ENCODE measurements at regions not wholly inside any gene's neighbourhood (a gene's known extent, or its start where the extent isn't known, plus 50 kb on each side); places are given as distances from the start of the nearest gene placed in this dataset.

DNA sequence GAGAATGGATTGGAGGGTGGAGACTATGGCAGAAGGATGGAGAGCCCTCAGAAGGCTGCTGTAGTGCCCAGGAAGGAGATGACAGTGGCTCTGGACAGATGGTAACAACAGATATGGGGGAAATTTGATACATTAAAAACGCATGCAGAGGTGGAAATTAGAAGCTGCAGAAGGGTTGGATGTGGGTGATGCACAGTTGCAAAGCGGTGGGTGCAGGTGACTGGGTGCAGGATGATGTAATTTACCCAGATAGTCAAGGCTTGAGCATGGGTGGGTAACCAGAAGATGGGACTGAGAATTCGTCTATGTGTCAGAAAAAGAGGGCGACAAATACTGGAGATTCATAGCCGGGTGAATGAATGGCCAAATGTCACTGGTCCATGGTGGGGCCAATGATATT lies 570.3 kb downstream of the MN1 start:
- H3K4me3 ChIP-seq (ENCODE audit: insufficient read depth in 1 of 2, low read depth in 1 of 2, low read length in 2 of 2), result no peak overlapping the region
- no peak overlapping the region for H3K14ac ChIP-seq (ENCODE audit: low read length in 2 of 2)
- H3K9ac ChIP-seq (ENCODE audit: low read length), result no peak overlapping the region
- no peaks in the 10 kb centered on the region for H3K79me1 ChIP-seq (replicated peaks; ENCODE audit: low read length, poor library complexity, severe bottlenecking)
- no peaks in the 10 kb centered on the region for H3K36me3 ChIP-seq (ENCODE audit: control insufficient read depth in 1 of 2, insufficient read depth in 2 of 2, low read depth in 1 of 2, low read length in 2 of 2)
- no peak overlapping the region for H4K8ac ChIP-seq (ENCODE audit: low read length)
- 96% methylated on average over 5 of the region's 5 CpGs for WGBS
- peaks cover 0 to 49% of the 10 kb centered on the region in 2 experiments for H3K27me3 ChIP-seq (ENCODE audit: control insufficient read depth in 1 of 2, insufficient read depth in 1 of 2, low read length in 2 of 2)
- no peak overlapping the region for H2AFZ ChIP-seq (ENCODE audit: low read depth, low read length)
- H2BK120ac ChIP-seq (ENCODE audit: low read depth, low read length), result peak overlapping the region; percentile 6
- no peak overlapping the region for H3K27ac ChIP-seq (ENCODE audit: low read length, poor library complexity, severe bottlenecking)
- peaks cover 14% of the 10 kb centered on the region for H3K9me3 ChIP-seq (ENCODE audit: control insufficient read depth, low read length)
- H3K4ac ChIP-seq (ENCODE audit: low read depth in 1 of 2, low read length in 2 of 2), result no peak overlapping the region
- peak overlapping the region in 1 of 2 experiments; percentile 63 for H2BK12ac ChIP-seq (ENCODE audit: low read length in 2 of 2)
- peaks cover 3% of the 10 kb centered on the region for H3K4me1 ChIP-seq (ENCODE audit: control insufficient read depth, insufficient read depth, low read depth, low read length)
- H3K4me2 ChIP-seq (ENCODE audit: low read length, poor library complexity, severe bottlenecking), result no peak overlapping the region
- H2BK5ac ChIP-seq (ENCODE audit: low read depth, low read length, poor library complexity, severe bottlenecking), result no peak overlapping the region
- H2AK5ac ChIP-seq (ENCODE audit: low read length, severe bottlenecking), result no peak overlapping the region
- H3K23ac ChIP-seq (ENCODE audit: low read length in 2 of 2), result no peak overlapping the region
- H2BK15ac ChIP-seq (ENCODE audit: low read depth, poor library complexity, severe bottlenecking), result peak overlapping the region; percentile 74
- H4K91ac ChIP-seq (ENCODE audit: low read length), result no peak overlapping the region
- H3K18ac ChIP-seq (ENCODE audit: low read depth in 1 of 2, low read length in 2 of 2), result no peak overlapping the region
- no peak for DNase-seq

DNA sequence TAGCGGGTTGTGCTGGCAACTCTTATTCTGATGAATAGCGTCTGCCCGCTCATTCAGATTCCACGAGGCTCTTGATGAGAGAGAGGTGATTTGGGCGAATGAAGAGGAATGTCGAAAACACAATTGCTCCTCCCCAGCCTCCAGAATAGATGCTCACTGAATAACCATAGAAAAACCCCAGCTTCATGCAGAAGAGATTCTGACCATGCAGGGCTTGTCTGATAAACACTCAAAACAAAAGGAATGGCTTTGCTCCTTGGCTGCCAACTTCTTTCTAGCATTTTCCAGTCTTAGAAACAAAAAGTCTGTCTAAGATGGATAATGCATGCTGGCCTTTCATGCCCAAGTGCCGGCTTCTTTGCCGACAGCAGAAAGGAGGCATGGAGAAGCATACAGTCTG lies 569.5 kb downstream of the MN1 start:
- peaks cover 14% of the 10 kb centered on the region for H3K9me3 ChIP-seq (ENCODE audit: control insufficient read depth, low read length)
- H2AK5ac ChIP-seq (ENCODE audit: low read length, severe bottlenecking), result no peak overlapping the region
- no peak overlapping the region for H3K4me2 ChIP-seq (ENCODE audit: low read length, poor library complexity, severe bottlenecking)
- H2BK120ac ChIP-seq (ENCODE audit: low read depth, low read length), result no peak overlapping the region
- H2AFZ ChIP-seq (ENCODE audit: low read depth, low read length), result no peak overlapping the region
- H3K4ac ChIP-seq (ENCODE audit: low read depth in 1 of 2, low read length in 2 of 2), result no peak overlapping the region
- H2BK5ac ChIP-seq (ENCODE audit: low read depth, low read length, poor library complexity, severe bottlenecking), result no peak overlapping the region
- no peak overlapping the region for H3K23ac ChIP-seq (ENCODE audit: low read length in 2 of 2)
- H4K8ac ChIP-seq (ENCODE audit: low read length), result no peak overlapping the region
- H3K9ac ChIP-seq (ENCODE audit: low read length), result no peak overlapping the region
- no peaks in the 10 kb centered on the region for H3K36me3 ChIP-seq (ENCODE audit: control insufficient read depth in 1 of 2, insufficient read depth in 2 of 2, low read depth in 1 of 2, low read length in 2 of 2)
- no peak for DNase-seq
- H2BK15ac ChIP-seq (ENCODE audit: low read depth, poor library complexity, severe bottlenecking), result no peak overlapping the region
- H3K27me3 ChIP-seq (ENCODE audit: control insufficient read depth in 1 of 2, insufficient read depth in 1 of 2, low read length in 2 of 2), result peaks cover 0 to 58% of the 10 kb centered on the region in 2 experiments
- no peak overlapping the region for H2BK12ac ChIP-seq (ENCODE audit: low read length in 2 of 2)
- no peaks in the 10 kb centered on the region for H3K4me1 ChIP-seq (ENCODE audit: control insufficient read depth, insufficient read depth, low read depth, low read length)
- H4K91ac ChIP-seq (ENCODE audit: low read length), result no peak overlapping the region
- no peak overlapping the region for H3K14ac ChIP-seq (ENCODE audit: low read length in 2 of 2)
- no peak overlapping the region for H3K27ac ChIP-seq (ENCODE audit: low read length, poor library complexity, severe bottlenecking)
- H3K79me1 ChIP-seq (replicated peaks; ENCODE audit: low read length, poor library complexity, severe bottlenecking), result no peaks in the 10 kb centered on the region
- H3K18ac ChIP-seq (ENCODE audit: low read depth in 1 of 2, low read length in 2 of 2), result no peak overlapping the region
- 97% methylated on average over 7 of the region's 8 CpGs for WGBS
- H3K4me3 ChIP-seq (ENCODE audit: insufficient read depth in 1 of 2, low read depth in 1 of 2, low read length in 2 of 2), result no peak overlapping the region

DNA sequence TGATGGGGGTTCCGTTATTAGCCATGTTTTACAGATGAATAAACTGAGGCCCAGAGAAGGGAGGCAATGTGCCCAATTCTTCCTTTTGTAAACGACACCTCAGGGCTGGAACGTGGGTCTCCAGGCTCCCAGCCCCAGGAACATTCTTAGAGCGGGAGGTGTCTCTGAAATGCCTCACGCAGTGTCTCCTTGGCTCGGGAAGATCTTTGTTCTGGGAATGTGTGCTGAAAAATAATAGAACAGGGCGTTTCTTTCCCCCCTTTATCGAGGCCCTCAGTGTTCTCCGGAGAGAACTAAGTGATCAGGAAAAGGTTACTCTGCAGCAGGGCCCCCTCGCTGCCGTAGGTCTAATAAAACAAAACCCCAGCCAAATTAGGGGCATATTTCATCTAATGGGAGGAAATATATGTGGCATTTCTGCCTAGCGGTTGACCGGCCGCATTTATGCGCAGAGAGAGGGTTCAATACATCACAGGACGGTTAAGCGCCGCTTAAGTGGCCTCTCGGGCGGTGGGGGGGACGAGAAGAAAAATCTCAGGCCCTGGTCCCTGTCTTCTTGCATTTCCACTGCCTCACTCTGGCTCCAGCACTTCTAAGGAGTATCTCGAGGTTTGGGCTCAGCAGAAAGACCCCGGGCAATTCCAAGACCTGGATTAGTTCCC lies 564.3 kb downstream of the MN1 start:
- Histone ChIP-seq H4K91ac (ENCODE audit: low read length) (peak overlapping the region; percentile 43), H2BK5ac (ENCODE audit: low read depth, low read length, poor library complexity, severe bottlenecking) (peak overlapping the region; percentile 59), H3K23ac (ENCODE audit: low read length in 2 of 2) (no peak overlapping the region), H3K4ac (ENCODE audit: low read depth in 1 of 2, low read length in 2 of 2) (peak overlapping the region; percentile 20 to 57), H3K79me1 (replicated peaks; ENCODE audit: low read length, poor library complexity, severe bottlenecking) (no peaks in the 10 kb centered on the region), H4K8ac (ENCODE audit: low read length) (peak overlapping the region; percentile 24), H3K9me3 (ENCODE audit: control insufficient read depth, low read length) (no peaks in the 10 kb centered on the region), H3K4me2 (ENCODE audit: low read length, poor library complexity, severe bottlenecking) (no peak overlapping the region), H2AFZ (ENCODE audit: low read depth, low read length) (no peak overlapping the region), H2AK5ac (ENCODE audit: low read length, severe bottlenecking) (peak overlapping the region; percentile 91), H3K27ac (ENCODE audit: low read length, poor library complexity, severe bottlenecking) (no peak overlapping the region), H3K14ac (ENCODE audit: low read length in 2 of 2) (no peak overlapping the region), H2BK120ac (ENCODE audit: low read depth, low read length) (peak overlapping the region; percentile 75), H3K4me1 (ENCODE audit: control insufficient read depth, insufficient read depth, low read depth, low read length) (peaks cover 26% of the 10 kb centered on the region), H3K4me3 (ENCODE audit: insufficient read depth in 1 of 2, low read depth in 1 of 2, low read length in 2 of 2) (no peak overlapping the region), H3K18ac (ENCODE audit: low read depth in 1 of 2, low read length in 2 of 2) (peak overlapping the region; percentile 77 to 80), H2BK15ac (ENCODE audit: low read depth, poor library complexity, severe bottlenecking) (peak overlapping the region; percentile 13), H2BK12ac (ENCODE audit: low read length in 2 of 2) (peak overlapping the region; percentile 79 to 90), H3K36me3 (ENCODE audit: control insufficient read depth in 1 of 2, insufficient read depth in 2 of 2, low read depth in 1 of 2, low read length in 2 of 2) (no peaks in the 10 kb centered on the region), H3K9ac (ENCODE audit: low read length) (no peak overlapping the region), H3K27me3 (ENCODE audit: control insufficient read depth in 1 of 2, insufficient read depth in 1 of 2, low read length in 2 of 2) (peaks cover 0 to 64% of the 10 kb centered on the region in 2 experiments)
- no peak for DNase-seq
- 87% methylated on average over 23 of the region's 23 CpGs for WGBS

DNA sequence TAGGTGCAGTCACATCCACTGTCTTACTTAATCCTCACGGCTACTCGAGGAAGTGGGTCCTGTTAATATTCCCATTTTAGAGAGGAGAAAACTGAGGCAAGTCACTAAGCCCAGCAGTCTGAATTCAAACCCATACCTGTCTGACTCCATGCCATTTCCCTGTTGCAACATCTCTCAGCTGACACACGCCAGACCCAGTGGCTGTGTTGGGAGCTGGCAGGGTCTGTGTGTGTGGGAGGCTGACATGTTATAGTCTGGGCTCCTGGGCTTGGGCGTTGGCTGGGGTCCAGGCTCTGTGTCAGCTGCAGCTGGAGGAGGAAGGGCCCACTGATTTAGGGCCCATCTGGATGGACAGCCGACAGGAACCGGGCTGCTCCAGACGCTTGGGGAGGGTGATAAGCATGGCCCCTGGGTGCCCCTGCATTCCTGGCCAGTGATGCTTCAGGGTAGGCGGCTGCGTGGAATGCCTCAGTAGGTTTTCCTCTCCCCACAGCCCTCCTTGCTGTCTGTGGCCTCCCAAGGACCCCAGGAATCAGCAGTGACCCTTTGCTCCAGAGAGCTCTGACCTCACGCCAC lies 562.5 kb downstream of the MN1 start:
- 0% methylated on average over 6 of the region's 10 CpGs for WGBS
- Histone ChIP-seq H3K4me2 (ENCODE audit: low read length, poor library complexity, severe bottlenecking) (peak overlapping the region; percentile 3), H4K91ac (ENCODE audit: low read length) (peak overlapping the region; percentile 76), H3K27ac (ENCODE audit: low read length, poor library complexity, severe bottlenecking) (peak overlapping the region; percentile 90), H4K8ac (ENCODE audit: low read length) (peak overlapping the region; percentile 42), H2BK5ac (ENCODE audit: low read depth, low read length, poor library complexity, severe bottlenecking) (peak overlapping the region; percentile 71), H2AFZ (ENCODE audit: low read depth, low read length) (no peak overlapping the region), H2BK120ac (ENCODE audit: low read depth, low read length) (peak overlapping the region; percentile 59), H2BK12ac (ENCODE audit: low read length in 2 of 2) (peak overlapping the region; percentile 44 to 75), H3K4me1 (ENCODE audit: control insufficient read depth, insufficient read depth, low read depth, low read length) (peaks cover 33% of the 10 kb centered on the region), H2AK5ac (ENCODE audit: low read length, severe bottlenecking) (peak overlapping the region; percentile 95), H3K9me3 (ENCODE audit: control insufficient read depth, low read length) (peaks cover 4% of the 10 kb centered on the region), H3K23ac (ENCODE audit: low read length in 2 of 2) (peak overlapping the region in 1 of 2 experiments; percentile 65), H3K4me3 (ENCODE audit: insufficient read depth in 1 of 2, low read depth in 1 of 2, low read length in 2 of 2) (no peak overlapping the region), H3K4ac (ENCODE audit: low read depth in 1 of 2, low read length in 2 of 2) (peak overlapping the region in 1 of 2 experiments; percentile 72), H3K79me1 (replicated peaks; ENCODE audit: low read length, poor library complexity, severe bottlenecking) (no peaks in the 10 kb centered on the region), H2BK15ac (ENCODE audit: low read depth, poor library complexity, severe bottlenecking) (peak overlapping the region; percentile 61), H3K27me3 (ENCODE audit: control insufficient read depth in 1 of 2, insufficient read depth in 1 of 2, low read length in 2 of 2) (peaks cover 0 to 67% of the 10 kb centered on the region in 2 experiments), H3K14ac (ENCODE audit: low read length in 2 of 2) (no peak overlapping the region), H3K18ac (ENCODE audit: low read depth in 1 of 2, low read length in 2 of 2) (peak overlapping the region; percentile 75 to 86), H3K36me3 (ENCODE audit: control insufficient read depth in 1 of 2, insufficient read depth in 2 of 2, low read depth in 1 of 2, low read length in 2 of 2) (no peaks in the 10 kb centered on the region), H3K9ac (ENCODE audit: low read length) (no peak overlapping the region)
- DNase-seq, result peak; percentile 94
